ENCODE measurements at regions not wholly inside any gene's neighbourhood (a gene's known extent, or its start where the extent isn't known, plus 50 kb on each side); places are given as distances from the start of the nearest gene placed in this dataset.

DNA sequence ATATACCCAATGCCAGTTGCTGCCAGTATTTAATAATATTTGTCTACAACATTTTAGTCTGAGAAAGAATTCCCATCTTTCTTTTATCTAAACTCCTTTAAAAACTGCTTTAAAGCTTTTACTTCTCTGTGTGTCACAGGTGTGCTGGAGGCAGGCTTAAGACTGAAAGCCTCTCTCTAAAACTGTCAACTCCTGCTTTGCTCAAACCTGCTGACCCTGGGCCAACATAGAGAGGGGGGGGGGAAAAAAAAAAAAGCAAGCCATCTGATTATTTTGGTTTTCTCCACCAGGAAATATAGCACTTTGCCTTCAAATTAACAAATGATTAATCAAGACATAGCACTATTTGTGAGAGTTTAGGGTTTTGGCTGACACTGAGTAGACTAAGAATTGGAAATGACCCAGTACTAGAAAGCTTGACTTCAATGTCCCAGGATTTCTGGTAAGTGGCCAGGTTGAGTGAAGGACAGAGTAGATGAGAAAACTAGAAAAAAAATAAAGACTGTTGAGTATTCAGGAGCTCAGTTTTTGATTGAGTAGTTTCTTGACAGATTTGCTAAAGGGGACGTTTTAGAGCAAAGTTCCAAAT, 357.0 kb upstream of the FLRT2 start:
- TF ChIP-seq, protein P1, sequence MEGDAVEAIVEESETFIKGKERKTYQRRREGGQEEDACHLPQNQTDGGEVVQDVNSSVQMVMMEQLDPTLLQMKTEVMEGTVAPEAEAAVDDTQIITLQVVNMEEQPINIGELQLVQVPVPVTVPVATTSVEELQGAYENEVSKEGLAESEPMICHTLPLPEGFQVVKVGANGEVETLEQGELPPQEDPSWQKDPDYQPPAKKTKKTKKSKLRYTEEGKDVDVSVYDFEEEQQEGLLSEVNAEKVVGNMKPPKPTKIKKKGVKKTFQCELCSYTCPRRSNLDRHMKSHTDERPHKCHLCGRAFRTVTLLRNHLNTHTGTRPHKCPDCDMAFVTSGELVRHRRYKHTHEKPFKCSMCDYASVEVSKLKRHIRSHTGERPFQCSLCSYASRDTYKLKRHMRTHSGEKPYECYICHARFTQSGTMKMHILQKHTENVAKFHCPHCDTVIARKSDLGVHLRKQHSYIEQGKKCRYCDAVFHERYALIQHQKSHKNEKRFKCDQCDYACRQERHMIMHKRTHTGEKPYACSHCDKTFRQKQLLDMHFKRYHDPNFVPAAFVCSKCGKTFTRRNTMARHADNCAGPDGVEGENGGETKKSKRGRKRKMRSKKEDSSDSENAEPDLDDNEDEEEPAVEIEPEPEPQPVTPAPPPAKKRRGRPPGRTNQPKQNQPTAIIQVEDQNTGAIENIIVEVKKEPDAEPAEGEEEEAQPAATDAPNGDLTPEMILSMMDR (IDR thresholded peaks at IDR 0.05) = no peak
- TF ChIP-seq POLR2A (IDR thresholded peaks at IDR 0.05) = no peak
- TF ChIP-seq POLR2AphosphoS5 (IDR thresholded peaks at IDR 0.05) = no peak
- TF ChIP-seq EP300 (IDR thresholded peaks at IDR 0.05; ENCODE audit: low read depth) = no peak

Data from transverse colon (tissue), 4 donors.